Nephron (organoid): ENCODE measurements at regions not wholly inside any gene's neighbourhood (a gene's known extent, or its start where the extent isn't known, plus 50 kb on each side); places are given as distances from the start of the nearest gene placed in this dataset.

Experiments
- H3K27ac Mint-ChIP-seq, 3 experiments: 2 replicates each; pipeline ENCODE4 v1.8.0; 2020; ENCODE audit warnings: mixed read lengths in 3 of 3, mild to moderate bottlenecking in 2 of 3, moderate library complexity in 1 of 3
- H3K27me3 Mint-ChIP-seq: 2 replicates; pipeline ENCODE4 v1.8.0; 2021; ENCODE audit warnings: low read depth, mild to moderate bottlenecking, moderate library complexity, mixed read lengths
- H3K36me3 Mint-ChIP-seq: 2 replicates; pipeline ENCODE4 v1.8.0; 2020; ENCODE audit warnings: low read depth, mixed read lengths
- H3K4me1 Mint-ChIP-seq: 2 replicates; pipeline ENCODE4 v1.8.0; 2020; ENCODE audit warnings: mixed read lengths
- H3K4me3 Mint-ChIP-seq, 3 experiments: 2 replicates each; pipeline ENCODE4 v1.8.0; 2020; ENCODE audit warnings: mild to moderate bottlenecking in 3 of 3, mixed read lengths in 3 of 3, moderate library complexity in 2 of 3
- H3K9me3 Mint-ChIP-seq: 2 replicates; pipeline ENCODE4 v1.8.0; 2020; ENCODE audit warnings: mixed read lengths
- TF ChIP-seq, protein P1 (sequence below), 3 experiments: fragments of 200-600 bp; sonication (generic); IDR thresholded peaks; one replicate each; pipeline ENCODE4 v1.5.0; 2021; ENCODE audit warnings: antibody characterized with exemption in 3 of 3; ENCODE audit not compliant: unreplicated experiment in 3 of 3

DNA sequence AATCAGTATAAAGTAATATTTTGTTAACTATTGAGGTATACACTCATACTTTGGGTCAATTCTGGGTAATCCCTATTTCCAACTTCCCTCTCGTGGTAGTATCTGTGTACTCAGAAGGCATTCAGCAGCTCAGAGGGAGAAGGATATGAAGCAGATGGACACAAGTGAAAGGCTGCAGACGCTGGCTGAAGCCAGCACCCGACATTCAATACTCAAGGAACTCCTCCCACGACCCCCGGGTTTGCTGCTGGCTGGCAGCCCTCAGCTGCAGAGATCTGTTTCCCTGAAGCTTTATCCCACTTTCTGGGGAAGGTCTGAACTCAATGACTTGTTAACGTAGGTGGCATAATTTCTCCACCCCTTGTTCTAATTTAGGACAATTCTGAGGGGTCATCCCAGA, 847.3 kb upstream of the SOX11 start:
- TF ChIP-seq, protein P1, sequence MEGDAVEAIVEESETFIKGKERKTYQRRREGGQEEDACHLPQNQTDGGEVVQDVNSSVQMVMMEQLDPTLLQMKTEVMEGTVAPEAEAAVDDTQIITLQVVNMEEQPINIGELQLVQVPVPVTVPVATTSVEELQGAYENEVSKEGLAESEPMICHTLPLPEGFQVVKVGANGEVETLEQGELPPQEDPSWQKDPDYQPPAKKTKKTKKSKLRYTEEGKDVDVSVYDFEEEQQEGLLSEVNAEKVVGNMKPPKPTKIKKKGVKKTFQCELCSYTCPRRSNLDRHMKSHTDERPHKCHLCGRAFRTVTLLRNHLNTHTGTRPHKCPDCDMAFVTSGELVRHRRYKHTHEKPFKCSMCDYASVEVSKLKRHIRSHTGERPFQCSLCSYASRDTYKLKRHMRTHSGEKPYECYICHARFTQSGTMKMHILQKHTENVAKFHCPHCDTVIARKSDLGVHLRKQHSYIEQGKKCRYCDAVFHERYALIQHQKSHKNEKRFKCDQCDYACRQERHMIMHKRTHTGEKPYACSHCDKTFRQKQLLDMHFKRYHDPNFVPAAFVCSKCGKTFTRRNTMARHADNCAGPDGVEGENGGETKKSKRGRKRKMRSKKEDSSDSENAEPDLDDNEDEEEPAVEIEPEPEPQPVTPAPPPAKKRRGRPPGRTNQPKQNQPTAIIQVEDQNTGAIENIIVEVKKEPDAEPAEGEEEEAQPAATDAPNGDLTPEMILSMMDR (IDR thresholded peaks at IDR 0.05; ENCODE audit: unreplicated experiment in 3 of 3): no peak
- Mint-ChIP-seq H3K27me3 (no peaks in the 10 kb centered on the region), H3K36me3 (no peaks in the 10 kb centered on the region), H3K9me3 (peaks cover 9% of the 10 kb centered on the region), H3K4me3 (no peak overlapping the region), H3K27ac (peak overlapping the region in 2 of 3 experiments; percentile 4 to 21), H3K4me1 (peaks cover 37% of the 10 kb centered on the region)

DNA sequence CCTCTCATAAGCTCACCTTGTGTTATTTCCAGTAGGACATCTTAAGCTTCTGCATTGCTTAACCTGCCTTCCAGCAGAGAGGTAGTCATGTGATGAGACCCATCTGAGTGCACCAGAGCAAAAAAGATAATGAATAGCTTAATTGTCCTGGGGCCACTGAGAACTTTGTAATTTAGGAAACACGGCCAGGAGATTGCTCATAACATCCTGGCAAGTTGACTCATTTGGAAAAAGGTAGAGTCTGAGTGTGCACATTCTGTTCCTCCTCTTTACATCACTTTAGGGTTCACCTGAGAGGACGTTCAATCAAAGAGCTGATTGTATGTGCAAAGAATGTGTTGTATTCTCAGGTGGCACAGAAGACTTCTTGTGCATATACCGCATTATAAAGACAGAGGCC, 830.2 kb upstream of the SOX11 start:
- no peaks in the 10 kb centered on the region for H3K27me3 Mint-ChIP-seq
- no peaks in the 10 kb centered on the region for H3K36me3 Mint-ChIP-seq
- H3K4me1 Mint-ChIP-seq: peaks cover 10% of the 10 kb centered on the region
- peaks cover 1% of the 10 kb centered on the region for H3K9me3 Mint-ChIP-seq
- H3K27ac Mint-ChIP-seq: no peak overlapping the region
- TF ChIP-seq, protein P1 (IDR thresholded peaks at IDR 0.05; ENCODE audit: unreplicated experiment in 3 of 3): no peak
- H3K4me3 Mint-ChIP-seq: no peak overlapping the region

DNA sequence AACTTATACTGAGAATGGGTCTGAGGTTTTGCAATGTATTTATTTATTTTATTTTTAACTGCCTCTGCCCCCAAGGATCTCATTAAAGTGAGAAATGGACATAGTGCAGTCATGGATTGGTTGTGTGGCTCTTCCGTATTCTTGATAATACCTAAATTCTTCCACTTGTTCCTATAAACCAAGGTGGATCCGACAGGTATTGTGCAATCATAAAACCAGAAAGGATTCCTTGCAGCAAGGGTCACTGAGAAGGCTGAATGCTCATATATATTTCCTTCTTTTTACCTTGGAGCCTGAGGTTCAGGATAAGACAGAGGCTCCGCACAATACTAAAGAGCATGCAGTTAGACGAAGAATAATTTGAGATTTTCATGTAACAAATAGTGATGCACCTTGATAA, 826.0 kb upstream of the SOX11 start:
- no peaks in the 10 kb centered on the region for H3K36me3 Mint-ChIP-seq
- TF ChIP-seq, protein P1 (IDR thresholded peaks at IDR 0.05; ENCODE audit: unreplicated experiment in 3 of 3): no peak
- H3K27me3 Mint-ChIP-seq: no peaks in the 10 kb centered on the region
- no peak overlapping the region for H3K27ac Mint-ChIP-seq
- H3K4me1 Mint-ChIP-seq: peaks cover 10% of the 10 kb centered on the region
- H3K4me3 Mint-ChIP-seq: no peak overlapping the region
- no peaks in the 10 kb centered on the region for H3K9me3 Mint-ChIP-seq

DNA sequence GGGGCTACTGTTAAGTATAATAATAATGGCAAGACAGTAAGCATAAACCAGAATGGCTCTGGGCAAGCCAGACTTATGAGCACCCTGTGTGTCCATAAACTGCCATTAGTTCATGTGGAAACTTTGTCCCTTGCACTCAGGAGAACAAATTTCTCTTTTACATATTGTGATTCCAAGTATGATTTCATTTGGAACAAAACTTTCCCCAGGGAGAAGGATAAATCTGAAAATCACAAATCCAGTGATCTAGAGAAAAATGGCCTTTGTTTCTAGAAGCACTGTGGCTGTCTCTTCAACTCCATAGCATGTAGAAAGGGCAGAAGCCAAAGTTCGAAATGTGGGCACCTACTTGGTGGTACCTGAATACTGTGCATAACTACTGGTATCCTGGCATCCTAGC, 823.7 kb upstream of the SOX11 start:
- H3K9me3 Mint-ChIP-seq: no peaks in the 10 kb centered on the region

DNA sequence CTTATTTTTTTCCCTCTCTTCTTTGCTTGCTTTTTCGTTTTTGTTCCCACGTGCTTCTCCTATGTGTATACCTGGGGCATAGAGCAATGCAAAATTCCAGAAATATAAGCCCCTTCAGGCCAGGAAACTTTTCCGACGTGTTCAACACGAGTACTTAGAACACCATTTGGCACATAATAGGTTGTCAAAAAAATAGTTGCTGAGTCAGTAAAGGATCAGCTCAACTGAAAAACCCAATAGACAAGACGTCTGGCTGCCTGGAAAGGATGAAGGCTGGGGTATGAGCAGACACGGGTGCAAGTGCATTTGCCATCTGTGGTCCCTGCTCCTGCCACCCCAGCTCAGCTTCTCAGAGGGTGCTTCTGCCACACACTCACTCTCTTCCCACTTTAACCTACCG, 823.0 kb upstream of the SOX11 start:
- Mint-ChIP-seq H3K36me3 (no peaks in the 10 kb centered on the region), H3K27me3 (no peaks in the 10 kb centered on the region), H3K4me3 (no peak overlapping the region), H3K4me1 (peaks cover 11% of the 10 kb centered on the region), H3K9me3 (no peaks in the 10 kb centered on the region), H3K27ac (no peak overlapping the region)
- TF ChIP-seq, protein P1 (IDR thresholded peaks at IDR 0.05; ENCODE audit: unreplicated experiment in 3 of 3): no peak

More for the DNA sequence above, 823.7 kb upstream of the SOX11 start:
- no peaks in the 10 kb centered on the region for H3K27me3 Mint-ChIP-seq
- H3K4me1 Mint-ChIP-seq: peaks cover 4% of the 10 kb centered on the region
- H3K27ac Mint-ChIP-seq: no peak overlapping the region
- TF ChIP-seq, protein P1 (IDR thresholded peaks at IDR 0.05; ENCODE audit: unreplicated experiment in 3 of 3): no peak
- H3K4me3 Mint-ChIP-seq: no peak overlapping the region
- no peaks in the 10 kb centered on the region for H3K36me3 Mint-ChIP-seq

DNA sequence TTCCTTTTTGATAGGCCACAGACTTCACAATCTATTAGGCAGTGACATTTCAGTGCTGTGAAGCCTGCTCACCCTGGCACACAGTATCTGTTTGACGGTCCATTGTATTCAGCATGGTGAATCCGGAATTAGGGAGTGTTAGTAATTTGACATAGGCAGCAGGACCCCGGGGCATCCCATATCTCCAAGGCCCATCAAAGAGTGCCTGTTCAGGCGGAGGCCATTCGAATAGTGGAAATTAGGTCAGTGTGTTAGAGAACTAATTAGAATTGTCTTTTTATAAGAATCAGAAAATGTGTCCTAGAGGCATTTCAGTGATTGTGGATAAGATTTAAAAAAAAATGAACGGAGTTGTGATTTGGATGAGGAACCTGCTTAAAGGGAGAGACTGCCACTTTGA, 818.8 kb upstream of the SOX11 start:
- H3K27ac Mint-ChIP-seq: peak overlapping the region in 1 of 3 experiments; percentile 33
- TF ChIP-seq, protein P1 (IDR thresholded peaks at IDR 0.05; ENCODE audit: unreplicated experiment in 3 of 3): no peak
- no peak overlapping the region for H3K4me3 Mint-ChIP-seq
- no peaks in the 10 kb centered on the region for H3K9me3 Mint-ChIP-seq
- no peaks in the 10 kb centered on the region for H3K36me3 Mint-ChIP-seq
- H3K27me3 Mint-ChIP-seq: no peaks in the 10 kb centered on the region
- peaks cover 19% of the 10 kb centered on the region for H3K4me1 Mint-ChIP-seq
